22Rv1 (cell line): ENCODE measurements at regions not wholly inside any gene's neighbourhood (a gene's known extent, or its start where the extent isn't known, plus 50 kb on each side); places are given as distances from the start of the nearest gene placed in this dataset.

Experiments
- CTCF ChIP-seq: fragments of 450-650 bp; IDR thresholded peaks from 2 replicates; pipeline ENCODE4 v1.5.1; 2017; ENCODE audit warnings: mild to moderate bottlenecking
- ZFX ChIP-seq: fragments of 450-650 bp; IDR thresholded peaks from 2 replicates; pipeline ENCODE4 v1.6.1; 2017; ENCODE audit warnings: antibody characterized with exemption, borderline replicate concordance

GRCh38 chr5:20368571-20369517 is 380.8 kb upstream of the CDH18 start:
- TF ChIP-seq CTCF (no peak), ZFX (no peak)
